ENCODE measurements at regions not wholly inside any gene's neighbourhood (a gene's known extent, or its start where the extent isn't known, plus 50 kb on each side); places are given as distances from the start of the nearest gene placed in this dataset.

- no peak for TF ChIP-seq CTCF (conservative IDR thresholded peaks at IDR 0.05 in 1 of 2, IDR thresholded peaks at IDR 0.05 in 1 of 2; ENCODE audit: low read depth in 1 of 2, low read length in 2 of 2)
- no peak for TF ChIP-seq EZH2 (IDR thresholded peaks at IDR 0.05; ENCODE audit: low read length, missing control alignments)
These were observed 139.7 kb downstream of the RTP4 start for GRCh38 chr3:187507905-187508304.
